ENCODE measurements at regions not wholly inside any gene's neighbourhood (a gene's known extent, or its start where the extent isn't known, plus 50 kb on each side); places are given as distances from the start of the nearest gene placed in this dataset.

DNA sequence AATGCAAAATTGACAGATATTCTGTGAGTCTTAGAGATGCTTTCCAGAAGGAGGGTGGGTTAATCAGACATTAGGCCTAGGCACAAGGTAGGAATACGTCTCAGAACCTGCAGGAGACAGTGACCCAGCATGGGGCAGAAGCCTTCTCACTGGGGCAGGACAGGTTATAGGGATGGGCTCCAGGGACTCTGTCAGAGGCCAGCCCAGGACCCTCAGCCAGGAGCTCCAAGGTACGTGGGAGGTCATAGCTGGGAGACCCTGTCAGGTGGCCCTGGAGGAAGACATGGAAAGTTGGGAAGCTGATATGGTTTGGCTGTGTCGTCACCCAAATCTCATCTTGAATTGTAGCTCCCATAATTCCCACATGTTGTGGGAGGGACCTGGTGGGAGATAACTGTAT, 450.4 kb downstream of the GADD45G start:
- Histone ChIP-seq H3K27ac (ENCODE audit: low read depth in 2 of 2, low read length in 2 of 2) (no peak overlapping the region), H3K9me3 (ENCODE audit: control insufficient read depth in 2 of 2, low read length in 2 of 2) (no peaks in the 10 kb centered on the region), H3K27me3 (ENCODE audit: control insufficient read depth in 2 of 2, insufficient read depth in 2 of 2, low read length in 2 of 2) (no peaks in the 10 kb centered on the region), H3K9ac (ENCODE audit: low read depth in 1 of 2, low read length in 2 of 2) (no peak overlapping the region), H3K36me3 (ENCODE audit: control insufficient read depth in 2 of 2, insufficient read depth in 2 of 2, low read length in 2 of 2) (no peaks in the 10 kb centered on the region), H3K4me3 (ENCODE audit: low read length in 2 of 2) (no peak overlapping the region), H3K4me1 (ENCODE audit: control insufficient read depth in 2 of 2, insufficient read depth in 2 of 2, low read length in 2 of 2) (no peaks in the 10 kb centered on the region)

DNA sequence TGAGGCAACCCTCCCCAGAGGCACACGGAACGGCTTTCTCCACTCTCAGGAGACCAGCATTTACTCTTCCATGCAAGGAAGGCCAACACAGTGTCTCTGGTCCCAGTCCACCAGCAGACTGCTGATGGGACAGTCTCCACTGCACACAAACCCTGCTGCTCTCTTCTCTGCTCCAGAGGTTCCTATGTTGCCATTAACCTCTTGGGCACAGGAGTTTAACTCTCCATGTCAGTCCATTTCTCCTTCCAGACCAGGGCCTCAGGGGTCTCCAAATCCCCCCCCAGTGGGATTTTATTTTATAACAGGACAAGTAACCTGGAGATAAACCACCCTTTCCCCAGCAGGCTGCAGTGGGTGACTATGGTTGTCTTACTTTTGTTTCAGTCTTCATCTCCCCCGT, 452.5 kb downstream of the GADD45G start:
- Histone ChIP-seq H3K36me3 (ENCODE audit: control insufficient read depth in 2 of 2, insufficient read depth in 2 of 2, low read length in 2 of 2) (no peaks in the 10 kb centered on the region), H3K9ac (ENCODE audit: low read depth in 1 of 2, low read length in 2 of 2) (no peak overlapping the region)

DNA sequence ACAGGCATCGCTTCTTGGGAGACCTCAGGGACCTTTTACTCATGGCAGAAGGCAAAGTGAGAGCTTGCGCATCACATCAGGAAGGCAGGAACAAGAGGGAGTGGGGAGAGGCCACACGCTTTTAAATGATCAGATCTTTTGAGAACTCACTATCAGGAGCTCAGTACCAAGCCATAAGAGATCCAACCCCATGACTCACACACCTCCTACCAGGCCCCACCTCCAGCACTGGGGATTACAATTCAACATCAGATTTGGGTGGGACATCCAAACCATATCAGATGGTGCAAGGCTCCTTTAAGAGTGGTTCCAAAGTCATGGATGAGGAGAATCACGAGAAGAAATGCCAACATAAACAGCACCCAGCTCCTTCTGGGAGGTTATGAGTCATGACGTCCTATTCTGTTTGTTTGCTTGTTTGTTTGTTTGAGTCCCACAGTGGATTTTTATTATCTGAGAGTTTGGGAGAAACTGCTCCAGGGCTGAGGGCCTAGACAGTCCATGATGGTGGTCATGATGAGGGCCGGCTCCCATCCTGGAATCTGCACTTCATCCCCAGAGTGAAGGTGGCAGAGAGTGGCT, 453.5 kb downstream of the GADD45G start:
- H3K4me1 ChIP-seq (ENCODE audit: control insufficient read depth in 2 of 2, insufficient read depth in 2 of 2, low read length in 2 of 2), result no peaks in the 10 kb centered on the region

More for the DNA sequence above, 452.5 kb downstream of the GADD45G start:
- Histone ChIP-seq H3K9me3 (ENCODE audit: control insufficient read depth in 2 of 2, low read length in 2 of 2) (no peaks in the 10 kb centered on the region), H3K27ac (ENCODE audit: low read depth in 2 of 2, low read length in 2 of 2) (no peak overlapping the region), H3K27me3 (ENCODE audit: control insufficient read depth in 2 of 2, insufficient read depth in 2 of 2, low read length in 2 of 2) (no peaks in the 10 kb centered on the region), H3K4me1 (ENCODE audit: control insufficient read depth in 2 of 2, insufficient read depth in 2 of 2, low read length in 2 of 2) (no peaks in the 10 kb centered on the region), H3K4me3 (ENCODE audit: low read length in 2 of 2) (no peak overlapping the region)

DNA sequence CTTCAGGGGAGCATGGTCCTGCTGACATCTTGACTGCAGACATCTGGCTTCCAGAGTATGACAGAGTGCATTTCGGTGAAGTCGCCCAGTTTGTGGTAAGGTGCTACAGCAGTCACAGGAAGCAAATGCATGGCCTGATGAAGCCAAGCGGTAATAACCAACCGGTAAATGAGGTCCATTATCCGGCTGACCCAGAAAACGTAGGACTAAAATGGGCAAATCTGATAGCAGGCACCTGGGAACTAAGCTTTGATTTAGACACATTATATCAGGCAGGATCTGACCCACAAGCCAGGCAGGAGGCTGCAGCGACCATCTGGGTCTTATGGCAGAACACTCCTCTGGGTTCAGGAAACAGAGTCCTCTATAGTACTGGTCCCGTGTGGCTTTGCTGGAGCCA, 454.6 kb downstream of the GADD45G start:
- Histone ChIP-seq H3K4me1 (ENCODE audit: control insufficient read depth in 2 of 2, insufficient read depth in 2 of 2, low read length in 2 of 2) (no peaks in the 10 kb centered on the region), H3K27ac (ENCODE audit: low read depth in 2 of 2, low read length in 2 of 2) (no peak overlapping the region), H3K9me3 (ENCODE audit: control insufficient read depth in 2 of 2, low read length in 2 of 2) (no peaks in the 10 kb centered on the region), H3K4me3 (ENCODE audit: low read length in 2 of 2) (no peak overlapping the region), H3K9ac (ENCODE audit: low read depth in 1 of 2, low read length in 2 of 2) (no peak overlapping the region), H3K27me3 (ENCODE audit: control insufficient read depth in 2 of 2, insufficient read depth in 2 of 2, low read length in 2 of 2) (no peaks in the 10 kb centered on the region), H3K36me3 (ENCODE audit: control insufficient read depth in 2 of 2, insufficient read depth in 2 of 2, low read length in 2 of 2) (no peaks in the 10 kb centered on the region)

More for the DNA sequence above, 453.5 kb downstream of the GADD45G start:
- H3K27me3 ChIP-seq (ENCODE audit: control insufficient read depth in 2 of 2, insufficient read depth in 2 of 2, low read length in 2 of 2), result no peaks in the 10 kb centered on the region
- no peaks in the 10 kb centered on the region for H3K36me3 ChIP-seq (ENCODE audit: control insufficient read depth in 2 of 2, insufficient read depth in 2 of 2, low read length in 2 of 2)
- H3K9ac ChIP-seq (ENCODE audit: low read depth in 1 of 2, low read length in 2 of 2), result no peak overlapping the region
- H3K27ac ChIP-seq (ENCODE audit: low read depth in 2 of 2, low read length in 2 of 2), result no peak overlapping the region
- no peak overlapping the region for H3K4me3 ChIP-seq (ENCODE audit: low read length in 2 of 2)
- H3K9me3 ChIP-seq (ENCODE audit: control insufficient read depth in 2 of 2, low read length in 2 of 2), result no peaks in the 10 kb centered on the region

DNA sequence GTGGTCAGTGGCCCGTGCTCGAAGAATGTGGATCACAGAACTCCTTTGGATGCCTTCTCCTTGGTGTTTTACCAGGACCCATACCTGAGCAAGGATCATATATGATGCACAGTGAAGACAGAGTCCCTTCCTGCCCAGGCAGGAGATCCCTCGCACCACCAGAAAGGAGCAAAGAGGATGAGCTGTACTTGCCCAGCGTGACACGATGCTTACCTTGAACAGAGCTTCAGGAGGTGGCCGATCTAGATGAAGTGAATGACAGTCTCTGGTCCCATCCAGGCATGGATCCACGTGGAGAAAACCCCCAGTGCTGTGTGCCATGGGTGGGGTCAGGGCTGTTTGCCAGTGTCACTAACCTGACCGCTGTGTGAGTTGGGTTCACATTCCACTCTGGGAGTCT, 455.4 kb downstream of the GADD45G start:
- no peak overlapping the region for H3K27ac ChIP-seq (ENCODE audit: low read depth in 2 of 2, low read length in 2 of 2)
- no peaks in the 10 kb centered on the region for H3K4me1 ChIP-seq (ENCODE audit: control insufficient read depth in 2 of 2, insufficient read depth in 2 of 2, low read length in 2 of 2)

DNA sequence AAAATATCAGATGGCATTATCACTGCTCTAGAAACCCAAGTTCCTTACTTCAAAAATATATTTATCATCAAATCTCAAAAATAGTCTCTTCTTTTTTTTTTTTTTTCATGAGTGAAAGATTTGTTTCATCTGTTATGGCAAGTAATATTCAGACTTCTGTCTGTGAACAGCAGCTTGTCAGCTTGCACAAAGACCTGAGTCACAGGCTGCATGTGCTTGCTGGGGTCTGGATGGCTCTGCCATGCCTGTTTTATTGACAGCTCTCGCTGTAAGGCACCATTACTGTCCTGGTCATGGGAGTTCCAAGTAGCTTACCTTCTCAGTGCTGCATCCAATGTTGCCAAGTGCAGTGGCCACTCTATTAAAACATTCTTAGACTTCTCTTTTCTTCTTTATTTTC, 456.4 kb downstream of the GADD45G start:
- no peak overlapping the region for H3K27ac ChIP-seq (ENCODE audit: low read depth in 2 of 2, low read length in 2 of 2)
- no peaks in the 10 kb centered on the region for H3K9me3 ChIP-seq (ENCODE audit: control insufficient read depth in 2 of 2, low read length in 2 of 2)
- H3K4me1 ChIP-seq (ENCODE audit: control insufficient read depth in 2 of 2, insufficient read depth in 2 of 2, low read length in 2 of 2), result no peaks in the 10 kb centered on the region
- H3K9ac ChIP-seq (ENCODE audit: low read depth in 1 of 2, low read length in 2 of 2), result no peak overlapping the region
- no peaks in the 10 kb centered on the region for H3K27me3 ChIP-seq (ENCODE audit: control insufficient read depth in 2 of 2, insufficient read depth in 2 of 2, low read length in 2 of 2)
- no peak overlapping the region for H3K4me3 ChIP-seq (ENCODE audit: low read length in 2 of 2)
- H3K36me3 ChIP-seq (ENCODE audit: control insufficient read depth in 2 of 2, insufficient read depth in 2 of 2, low read length in 2 of 2), result no peaks in the 10 kb centered on the region

More for the DNA sequence above, 455.4 kb downstream of the GADD45G start:
- Histone ChIP-seq H3K4me3 (ENCODE audit: low read length in 2 of 2) (no peak overlapping the region), H3K27me3 (ENCODE audit: control insufficient read depth in 2 of 2, insufficient read depth in 2 of 2, low read length in 2 of 2) (no peaks in the 10 kb centered on the region), H3K9ac (ENCODE audit: low read depth in 1 of 2, low read length in 2 of 2) (no peak overlapping the region), H3K36me3 (ENCODE audit: control insufficient read depth in 2 of 2, insufficient read depth in 2 of 2, low read length in 2 of 2) (no peaks in the 10 kb centered on the region), H3K9me3 (ENCODE audit: control insufficient read depth in 2 of 2, low read length in 2 of 2) (no peaks in the 10 kb centered on the region)

DNA sequence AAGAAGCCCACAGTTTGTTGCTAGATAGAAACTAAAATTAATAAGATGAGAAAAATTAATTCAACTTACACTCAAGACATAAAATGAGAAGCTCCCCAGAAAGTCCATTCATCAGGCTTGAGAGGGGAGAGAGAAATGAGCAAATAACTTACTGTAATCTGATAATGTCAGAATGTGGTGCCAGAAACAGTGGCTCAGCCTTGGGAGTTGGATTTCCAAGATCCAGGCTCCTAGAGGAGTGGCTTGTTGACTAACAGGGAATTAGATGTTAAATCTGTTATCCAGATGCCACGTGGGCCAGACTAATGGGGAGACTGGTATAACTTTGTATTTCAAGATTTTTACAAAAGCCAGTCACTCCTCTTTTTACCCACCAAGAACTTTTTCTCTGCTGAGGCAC, 458.2 kb downstream of the GADD45G start:
- Histone ChIP-seq H3K9ac (ENCODE audit: low read depth in 1 of 2, low read length in 2 of 2) (no peak overlapping the region), H3K27me3 (ENCODE audit: control insufficient read depth in 2 of 2, insufficient read depth in 2 of 2, low read length in 2 of 2) (no peaks in the 10 kb centered on the region), H3K4me3 (ENCODE audit: low read length in 2 of 2) (no peak overlapping the region), H3K4me1 (ENCODE audit: control insufficient read depth in 2 of 2, insufficient read depth in 2 of 2, low read length in 2 of 2) (no peaks in the 10 kb centered on the region), H3K36me3 (ENCODE audit: control insufficient read depth in 2 of 2, insufficient read depth in 2 of 2, low read length in 2 of 2) (no peaks in the 10 kb centered on the region), H3K9me3 (ENCODE audit: control insufficient read depth in 2 of 2, low read length in 2 of 2) (no peaks in the 10 kb centered on the region), H3K27ac (ENCODE audit: low read depth in 2 of 2, low read length in 2 of 2) (no peak overlapping the region)

DNA sequence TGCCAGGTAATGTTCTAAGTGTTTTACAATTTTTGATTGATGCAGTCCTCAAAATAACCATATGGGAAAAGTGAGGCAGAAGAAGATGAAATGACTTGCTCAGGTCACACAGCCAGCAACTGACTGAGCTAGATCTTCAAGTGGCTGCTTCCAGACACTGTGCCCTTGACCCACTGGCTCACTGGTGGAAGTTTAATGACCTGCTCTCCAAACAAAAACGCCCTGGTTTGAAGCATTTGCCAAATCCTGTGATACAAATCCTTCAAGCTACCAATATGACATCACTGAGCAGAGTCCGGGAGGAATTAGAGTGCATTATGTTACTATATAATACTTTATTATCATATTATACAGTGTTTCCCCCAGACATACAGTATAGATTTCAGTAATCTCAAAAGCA, 459.4 kb downstream of the GADD45G start:
- H3K36me3 ChIP-seq (ENCODE audit: control insufficient read depth in 2 of 2, insufficient read depth in 2 of 2, low read length in 2 of 2), result no peaks in the 10 kb centered on the region
- H3K27me3 ChIP-seq (ENCODE audit: control insufficient read depth in 2 of 2, insufficient read depth in 2 of 2, low read length in 2 of 2), result no peaks in the 10 kb centered on the region
- H3K9me3 ChIP-seq (ENCODE audit: control insufficient read depth in 2 of 2, low read length in 2 of 2), result no peaks in the 10 kb centered on the region
- H3K27ac ChIP-seq (ENCODE audit: low read depth in 2 of 2, low read length in 2 of 2), result no peak overlapping the region
- H3K4me3 ChIP-seq (ENCODE audit: low read length in 2 of 2), result no peak overlapping the region
- H3K4me1 ChIP-seq (ENCODE audit: control insufficient read depth in 2 of 2, insufficient read depth in 2 of 2, low read length in 2 of 2), result no peaks in the 10 kb centered on the region
- H3K9ac ChIP-seq (ENCODE audit: low read depth in 1 of 2, low read length in 2 of 2), result no peak overlapping the region

DNA sequence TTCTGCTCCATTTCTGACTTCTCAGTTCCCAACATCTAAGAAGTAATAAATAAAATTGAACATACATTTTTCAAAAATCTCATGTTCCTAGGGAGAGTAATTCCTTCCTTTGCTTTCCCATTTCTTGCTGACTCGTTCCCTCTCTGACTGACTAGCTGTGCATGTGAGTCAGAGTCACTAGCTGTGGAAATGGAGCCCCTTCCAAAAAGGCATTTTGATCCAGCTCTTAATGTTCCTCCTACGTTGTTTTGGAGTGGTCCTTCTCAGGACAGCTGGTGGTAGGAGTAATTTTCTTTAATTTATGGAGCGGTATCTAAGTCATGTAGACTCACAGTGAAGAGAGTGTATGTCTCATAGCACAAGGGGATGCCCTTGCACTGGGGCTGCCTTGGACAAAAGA, 460.2 kb downstream of the GADD45G start:
- H3K4me1 ChIP-seq (ENCODE audit: control insufficient read depth in 2 of 2, insufficient read depth in 2 of 2, low read length in 2 of 2), result no peaks in the 10 kb centered on the region
- H3K27me3 ChIP-seq (ENCODE audit: control insufficient read depth in 2 of 2, insufficient read depth in 2 of 2, low read length in 2 of 2), result no peaks in the 10 kb centered on the region
- no peaks in the 10 kb centered on the region for H3K36me3 ChIP-seq (ENCODE audit: control insufficient read depth in 2 of 2, insufficient read depth in 2 of 2, low read length in 2 of 2)
- H3K4me3 ChIP-seq (ENCODE audit: low read length in 2 of 2), result no peak overlapping the region
- no peak overlapping the region for H3K9ac ChIP-seq (ENCODE audit: low read depth in 1 of 2, low read length in 2 of 2)
- no peak overlapping the region for H3K27ac ChIP-seq (ENCODE audit: low read depth in 2 of 2, low read length in 2 of 2)
- no peaks in the 10 kb centered on the region for H3K9me3 ChIP-seq (ENCODE audit: control insufficient read depth in 2 of 2, low read length in 2 of 2)

DNA sequence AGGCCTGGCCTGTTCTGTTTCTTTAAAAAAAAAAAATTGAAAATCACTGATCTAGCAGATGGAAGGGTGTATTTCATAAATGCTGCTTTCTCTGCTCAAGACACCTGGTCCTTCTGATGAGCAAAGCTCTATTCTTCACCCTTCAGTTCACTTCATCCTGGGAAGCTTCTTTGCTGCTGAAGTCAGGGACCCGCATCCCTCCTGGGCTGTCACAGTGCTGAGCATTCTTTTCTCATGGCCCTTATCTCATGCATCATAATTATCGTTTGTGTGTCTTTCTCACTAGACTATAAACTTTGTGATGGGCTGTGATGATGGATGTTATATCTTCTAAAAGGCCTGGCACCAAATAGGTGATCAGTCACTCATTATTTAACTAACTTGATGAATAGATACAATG, 461.0 kb downstream of the GADD45G start:
- Histone ChIP-seq H3K9me3 (ENCODE audit: control insufficient read depth in 2 of 2, low read length in 2 of 2) (no peaks in the 10 kb centered on the region), H3K4me3 (ENCODE audit: low read length in 2 of 2) (no peak overlapping the region), H3K4me1 (ENCODE audit: control insufficient read depth in 2 of 2, insufficient read depth in 2 of 2, low read length in 2 of 2) (no peaks in the 10 kb centered on the region), H3K9ac (ENCODE audit: low read depth in 1 of 2, low read length in 2 of 2) (no peak overlapping the region), H3K27ac (ENCODE audit: low read depth in 2 of 2, low read length in 2 of 2) (no peak overlapping the region), H3K36me3 (ENCODE audit: control insufficient read depth in 2 of 2, insufficient read depth in 2 of 2, low read length in 2 of 2) (no peaks in the 10 kb centered on the region), H3K27me3 (ENCODE audit: control insufficient read depth in 2 of 2, insufficient read depth in 2 of 2, low read length in 2 of 2) (no peaks in the 10 kb centered on the region)

DNA sequence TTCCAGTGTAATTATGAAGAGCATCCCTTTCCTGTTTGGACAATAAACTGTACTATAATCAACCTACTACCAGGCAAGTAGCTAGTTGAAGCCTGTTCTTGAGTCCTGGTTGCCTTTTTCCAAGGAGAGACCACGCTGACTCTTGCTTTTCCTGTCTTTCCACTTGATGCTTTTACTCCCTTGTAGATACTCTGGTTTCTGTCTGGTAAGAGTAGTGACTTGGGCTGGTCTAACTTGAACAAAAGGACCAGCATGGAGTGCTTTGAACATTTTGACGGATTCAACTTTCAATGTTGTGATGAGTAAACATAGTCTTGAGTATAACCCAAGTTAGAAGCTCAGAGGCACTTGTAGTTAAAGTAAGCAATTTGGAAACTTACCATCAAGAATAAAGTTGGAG, 464.3 kb downstream of the GADD45G start:
- Histone ChIP-seq H3K27me3 (ENCODE audit: control insufficient read depth in 2 of 2, insufficient read depth in 2 of 2, low read length in 2 of 2) (no peaks in the 10 kb centered on the region), H3K36me3 (ENCODE audit: control insufficient read depth in 2 of 2, insufficient read depth in 2 of 2, low read length in 2 of 2) (no peaks in the 10 kb centered on the region), H3K4me1 (ENCODE audit: control insufficient read depth in 2 of 2, insufficient read depth in 2 of 2, low read length in 2 of 2) (no peaks in the 10 kb centered on the region), H3K27ac (ENCODE audit: low read depth in 2 of 2, low read length in 2 of 2) (no peak overlapping the region), H3K9ac (ENCODE audit: low read depth in 1 of 2, low read length in 2 of 2) (no peak overlapping the region), H3K9me3 (ENCODE audit: control insufficient read depth in 2 of 2, low read length in 2 of 2) (no peaks in the 10 kb centered on the region), H3K4me3 (ENCODE audit: low read length in 2 of 2) (no peak overlapping the region)

Data from mucosa of rectum (tissue), 2 donors.